Kidney epithelial cell (primary cell): ENCODE measurements at regions not wholly inside any gene's neighbourhood (a gene's known extent, or its start where the extent isn't known, plus 50 kb on each side); places are given as distances from the start of the nearest gene placed in this dataset.

Experiments used
- DNase-seq: peaks from one replicate; pipeline ENCODE4 v3.0.0-alpha.2; 2010; ENCODE audit warnings: low read depth
- H3K27me3 ChIP-seq: 2 replicates; pipeline ENCODE4 v1.6.0; 2011; ENCODE audit warnings: low read length; ENCODE audit not compliant: control insufficient read depth, insufficient read depth
- H3K36me3 ChIP-seq: 2 replicates; pipeline ENCODE4 v1.5.1; 2011; ENCODE audit warnings: low read length; ENCODE audit not compliant: control insufficient read depth, insufficient read depth
- H3K4me3 ChIP-seq: 2 replicates; pipeline ENCODE4 v1.5.1; 2011; ENCODE audit warnings: low read depth, mild to moderate bottlenecking, control low read depth, low read length
- CTCF ChIP-seq: IDR thresholded peaks from 2 replicates; pipeline ENCODE4 v1.5.1; 2011; ENCODE audit warnings: mild to moderate bottlenecking, moderate library complexity, low read length, control low read depth, inconsistent platforms; ENCODE audit not compliant: insufficient read depth, poor library complexity, severe bottlenecking

GRCh38 chr22:48740086-48740730 lies 1087.5 kb downstream of the BRD1 start:
- TF ChIP-seq CTCF, result no peak
- no peaks in the 10 kb centered on the region for H3K36me3 ChIP-seq
- no peak overlapping the region for H3K4me3 ChIP-seq
- DNase-seq, result no peak
- no peaks in the 10 kb centered on the region for H3K27me3 ChIP-seq

- H3K36me3 ChIP-seq, result no peaks in the 10 kb centered on the region
- TF ChIP-seq CTCF, result no peak
- no peak overlapping the region for H3K4me3 ChIP-seq
- DNase-seq, result no peak
- H3K27me3 ChIP-seq, result no peaks in the 10 kb centered on the region
Observed at GRCh38 chr22:48739348-48740085, 1088.2 kb downstream of the BRD1 start.

GRCh38 chr22:48738204-48738980 lies 1089.3 kb downstream of the BRD1 start:
- Histone ChIP-seq H3K27me3 (no peaks in the 10 kb centered on the region), H3K4me3 (no peak overlapping the region), H3K36me3 (no peaks in the 10 kb centered on the region)
- no peak for TF ChIP-seq CTCF
- no peak for DNase-seq

GRCh38 chr22:48737461-48738203 lies 1090.0 kb downstream of the BRD1 start:
- H3K4me3 ChIP-seq, result no peak overlapping the region
- no peaks in the 10 kb centered on the region for H3K27me3 ChIP-seq
- no peak for DNase-seq
- no peak for TF ChIP-seq CTCF
- no peaks in the 10 kb centered on the region for H3K36me3 ChIP-seq

GRCh38 chr22:48736593-48737460 lies 1090.8 kb downstream of the BRD1 start:
- no peak overlapping the region for H3K4me3 ChIP-seq
- no peak for DNase-seq
- H3K36me3 ChIP-seq, result no peaks in the 10 kb centered on the region
- H3K27me3 ChIP-seq, result no peaks in the 10 kb centered on the region
- no peak for TF ChIP-seq CTCF
